Naive thymus-derived CD8-positive, alpha-beta T cell (primary cell): ENCODE measurements at regions not wholly inside any gene's neighbourhood (a gene's known extent, or its start where the extent isn't known, plus 50 kb on each side); places are given as distances from the start of the nearest gene placed in this dataset.
A peak's percentile ranks its signal among the peaks of the same experiment; 100 is the strongest.
"Not testable (repeated sequence)": the region's sequence is repeated elsewhere in the genome, so short reads cannot be mapped to it uniquely, and the experiment has no call there.

Experiments used
- ATAC-seq, 2 donors: fragments of 150-1000 bp; cut with Tn5 transposase in 1 of 2; sonication (Bioruptor Pico), chemical (Tn5 transposase) in 1 of 2; 1 replicate in 1 of 2; 2 replicates in 1 of 2; pipeline ENCODE4 v1.10.0; 2021; ENCODE audit warnings: mild to moderate bottlenecking in 2 of 2, moderate library complexity in 2 of 2
- POLR2A ChIA-PET: fragments of 350-600 bp; sonication (Branson Sonifier 250); formaldehyde crosslinking; loops from one replicate; lab custom pipeline; 2021; ENCODE audit warnings: antibody characterized with exemption; lab: Charles Lee
- DNase-seq, 10 donors: peaks; one replicate each; pipeline versions ENCODE4 v3.0.0 to v3.0.0-alpha.2; 2020 to 2022
- H3K27ac Mint-ChIP-seq, 10 donors: one replicate each; pipeline ENCODE4 v1.8.0; 2020 to 2022; ENCODE audit warnings: mild to moderate bottlenecking in 10 of 10, mixed read lengths in 10 of 10, moderate library complexity in 4 of 10, inconsistent platforms in 1 of 10
- H3K27me3 Mint-ChIP-seq, 5 donors: one replicate each; pipeline ENCODE4 v1.8.0; 2021 to 2022; ENCODE audit warnings: mixed read lengths in 5 of 5
- H3K36me3 Mint-ChIP-seq, 3 donors: one replicate each; pipeline ENCODE4 v1.8.0; 2020 to 2022; ENCODE audit warnings: mixed read lengths in 3 of 3, mild to moderate bottlenecking in 2 of 3, inconsistent platforms in 1 of 3
- H3K4me1 Mint-ChIP-seq, 4 donors: one replicate each; pipeline ENCODE4 v1.8.0; 2021 to 2022; ENCODE audit warnings: mixed read lengths in 4 of 4
- H3K4me3 Mint-ChIP-seq, 10 donors: one replicate each; pipeline ENCODE4 v1.8.0; 2020 to 2022; ENCODE audit warnings: mild to moderate bottlenecking in 10 of 10, mixed read lengths in 10 of 10, moderate library complexity in 6 of 10, inconsistent platforms in 1 of 10
- H3K9me3 Mint-ChIP-seq, 9 donors: one replicate each; pipeline ENCODE4 v1.8.0; 2020 to 2022; ENCODE audit warnings: mixed read lengths in 9 of 9, mild to moderate bottlenecking in 3 of 9, inconsistent platforms in 1 of 9, moderate library complexity in 1 of 9

DNA sequence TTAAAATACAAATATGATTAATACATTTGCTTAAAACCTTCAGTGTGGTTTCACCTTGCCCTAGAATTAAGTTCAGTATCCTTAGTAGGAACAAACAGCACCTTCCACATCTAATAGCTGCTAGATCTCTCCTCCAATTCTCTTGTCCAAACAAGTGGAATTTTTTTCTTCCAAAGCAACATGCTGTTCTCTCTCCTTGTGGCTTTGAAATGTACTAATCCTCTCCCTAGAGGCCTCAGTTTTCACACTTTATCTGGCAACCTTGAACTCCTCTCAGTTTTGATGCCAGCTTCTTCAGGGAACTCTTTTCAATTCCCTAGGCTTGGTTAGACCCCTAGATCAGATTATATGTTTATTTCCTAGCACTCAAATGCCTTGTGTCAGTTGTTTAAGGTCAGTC, 87.0 kb downstream of the GLUL start:
- Mint-ChIP-seq H3K27ac (no peak overlapping the region), H3K4me1 (peaks cover 13 to 27% (median 24%) of the 10 kb centered on the region in 4 donors), H3K9me3 (peaks cover 0 to 3% (median 0%) of the 10 kb centered on the region in 9 donors), H3K27me3 (no peaks in the 10 kb centered on the region), H3K36me3 (no peaks in the 10 kb centered on the region), H3K4me3 (no peak overlapping the region)
- ATAC-seq: no peak
- no peak for DNase-seq
- POLR2A ChIA-PET: no interaction called here

DNA sequence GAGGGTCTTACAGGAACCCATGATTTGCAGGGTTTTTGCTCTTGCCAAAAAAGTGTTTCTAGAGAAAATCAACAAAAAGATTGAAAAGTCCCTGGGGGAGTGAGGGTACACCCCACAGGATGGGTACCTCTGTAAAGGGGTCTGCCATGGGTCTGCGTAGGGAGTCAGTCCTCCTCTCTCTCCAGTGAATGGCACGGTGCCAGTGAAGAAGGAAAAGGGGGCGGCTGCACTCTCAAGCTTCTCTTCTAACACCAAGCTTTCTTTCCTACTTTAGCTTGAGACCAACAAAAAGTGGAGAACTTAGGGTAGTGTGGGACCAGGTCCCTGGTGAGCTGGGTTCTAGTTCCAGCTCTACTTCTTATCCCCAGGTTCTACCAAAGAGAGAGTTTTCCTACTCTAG, 87.4 kb downstream of the GLUL start:
- POLR2A ChIA-PET: no interaction called here
- peaks cover 13 to 30% (median 27%) of the 10 kb centered on the region in 4 donors for H3K4me1 Mint-ChIP-seq
- no peak overlapping the region for H3K27ac Mint-ChIP-seq

DNA sequence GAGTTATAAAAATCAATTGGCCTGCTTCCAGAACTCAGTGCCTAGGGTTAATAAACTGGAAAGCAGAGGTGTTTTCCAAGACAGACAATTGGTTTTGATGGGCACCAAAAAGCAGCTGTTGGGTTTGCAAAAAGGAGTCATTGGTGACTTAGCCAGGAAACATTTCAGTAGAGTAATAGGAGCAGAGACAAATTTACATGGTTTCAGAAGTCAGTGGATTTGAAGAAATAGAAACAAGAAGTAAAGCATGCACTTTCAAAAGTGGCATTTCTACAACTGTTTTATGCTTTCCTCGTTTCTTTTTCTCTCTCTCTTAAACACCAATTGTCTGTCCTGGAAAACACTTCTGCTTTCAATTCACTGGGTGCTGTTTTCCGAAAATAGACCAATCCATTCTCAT, 87.8 kb downstream of the GLUL start:
- POLR2A ChIA-PET: no interaction called here
- Mint-ChIP-seq H3K4me3 (no peak overlapping the region), H3K27ac (no peak overlapping the region), H3K9me3 (peaks cover 0 to 3% (median 0%) of the 10 kb centered on the region in 9 donors), H3K27me3 (no peaks in the 10 kb centered on the region), H3K36me3 (no peaks in the 10 kb centered on the region), H3K4me1 (peaks cover 13 to 30% (median 27%) of the 10 kb centered on the region in 4 donors)
- DNase-seq (no peak), ATAC-seq (no peak)

More for the DNA sequence above, 87.4 kb downstream of the GLUL start:
- H3K4me3 Mint-ChIP-seq: no peak overlapping the region
- ATAC-seq (no peak), DNase-seq (no peak)
- H3K9me3 Mint-ChIP-seq: peaks cover 0 to 3% (median 0%) of the 10 kb centered on the region in 9 donors
- no peaks in the 10 kb centered on the region for H3K36me3 Mint-ChIP-seq
- H3K27me3 Mint-ChIP-seq: no peaks in the 10 kb centered on the region

DNA sequence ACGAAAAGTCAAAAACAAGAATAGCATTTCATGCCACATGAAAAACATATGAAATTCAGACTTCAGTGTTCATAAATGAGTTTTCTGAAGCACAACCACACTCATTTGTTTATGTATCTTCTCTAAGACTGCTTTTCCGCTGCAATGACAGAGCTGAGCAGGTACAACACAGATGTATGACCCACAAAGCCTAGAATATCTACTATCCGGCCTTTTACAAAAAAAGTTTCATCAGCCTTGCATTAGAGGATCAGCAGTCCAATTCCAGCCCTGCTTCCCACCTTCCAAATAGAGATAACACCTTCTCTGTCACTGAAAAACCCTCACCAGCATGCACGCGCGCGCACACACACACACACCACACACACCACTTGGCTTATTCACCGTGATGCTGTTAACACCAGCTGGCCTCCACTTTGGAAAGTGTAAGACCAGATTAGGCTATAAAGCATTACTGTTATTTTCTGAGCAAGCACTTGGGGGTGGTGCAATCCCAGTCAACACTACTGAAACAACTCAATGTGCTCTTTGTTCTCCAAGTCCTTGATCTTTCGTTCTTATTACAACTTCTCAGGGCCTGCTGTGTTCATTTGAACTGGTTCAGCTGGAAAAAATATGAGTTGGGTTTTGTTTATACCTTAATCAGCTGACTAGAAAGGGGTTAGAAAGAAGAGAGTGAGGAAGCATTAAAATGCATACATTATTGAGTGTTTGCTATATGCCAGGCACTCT, 90.0 kb downstream of the GLUL start:
- POLR2A ChIA-PET: no interaction called here
- Mint-ChIP-seq H3K27me3 (no peaks in the 10 kb centered on the region), H3K27ac (peak overlapping the region in 9 of 10 donors; percentile 26 to 94 (median 77)), H3K4me3 (no peak overlapping the region), H3K9me3 (peaks cover 0 to 3% (median 0%) of the 10 kb centered on the region in 9 donors), H3K4me1 (peaks cover 13 to 30% (median 27%) of the 10 kb centered on the region in 4 donors), H3K36me3 (no peaks in the 10 kb centered on the region)
- peak; percentile 30 to 32 for ATAC-seq
- peak in 1 of 10 donors; percentile 5 for DNase-seq

DNA sequence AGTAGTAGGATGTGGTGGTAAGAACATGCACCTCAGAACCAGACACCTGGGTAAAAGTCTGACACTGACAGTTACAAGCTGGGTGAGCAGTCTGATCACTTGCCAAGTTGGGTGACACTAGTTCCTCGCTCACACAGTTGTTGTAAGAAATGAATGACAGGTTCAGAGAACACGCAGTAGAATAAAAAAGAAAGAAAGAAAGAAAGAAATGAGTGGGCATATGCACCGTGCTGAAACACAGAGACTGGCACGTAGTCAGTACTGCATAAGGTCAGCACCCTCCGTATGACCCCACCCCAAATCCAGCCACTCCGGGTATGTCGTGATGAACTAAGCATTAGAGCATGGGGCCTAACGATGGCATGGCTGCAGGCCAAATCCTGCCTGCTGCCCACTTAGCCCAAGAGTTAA, 90.6 kb downstream of the GLUL start:
- Mint-ChIP-seq H3K9me3 (peaks cover 0 to 3% (median 0%) of the 10 kb centered on the region in 9 donors), H3K4me3 (no peak overlapping the region), H3K4me1 (peaks cover 13 to 30% (median 27%) of the 10 kb centered on the region in 4 donors), H3K27ac (peak overlapping the region; percentile 26 to 94 (median 82)), H3K27me3 (no peaks in the 10 kb centered on the region), H3K36me3 (no peaks in the 10 kb centered on the region)
- POLR2A ChIA-PET: interaction anchor here (0.6 kb wide), 1 partner anchor 292 kb away, joined by 4 read pairs; no protein-coding TSS in a partner anchor
- ATAC-seq (peak; percentile 80 to 85), DNase-seq (peak in 4 of 10 donors; percentile 2 to 53 (median 46))

DNA sequence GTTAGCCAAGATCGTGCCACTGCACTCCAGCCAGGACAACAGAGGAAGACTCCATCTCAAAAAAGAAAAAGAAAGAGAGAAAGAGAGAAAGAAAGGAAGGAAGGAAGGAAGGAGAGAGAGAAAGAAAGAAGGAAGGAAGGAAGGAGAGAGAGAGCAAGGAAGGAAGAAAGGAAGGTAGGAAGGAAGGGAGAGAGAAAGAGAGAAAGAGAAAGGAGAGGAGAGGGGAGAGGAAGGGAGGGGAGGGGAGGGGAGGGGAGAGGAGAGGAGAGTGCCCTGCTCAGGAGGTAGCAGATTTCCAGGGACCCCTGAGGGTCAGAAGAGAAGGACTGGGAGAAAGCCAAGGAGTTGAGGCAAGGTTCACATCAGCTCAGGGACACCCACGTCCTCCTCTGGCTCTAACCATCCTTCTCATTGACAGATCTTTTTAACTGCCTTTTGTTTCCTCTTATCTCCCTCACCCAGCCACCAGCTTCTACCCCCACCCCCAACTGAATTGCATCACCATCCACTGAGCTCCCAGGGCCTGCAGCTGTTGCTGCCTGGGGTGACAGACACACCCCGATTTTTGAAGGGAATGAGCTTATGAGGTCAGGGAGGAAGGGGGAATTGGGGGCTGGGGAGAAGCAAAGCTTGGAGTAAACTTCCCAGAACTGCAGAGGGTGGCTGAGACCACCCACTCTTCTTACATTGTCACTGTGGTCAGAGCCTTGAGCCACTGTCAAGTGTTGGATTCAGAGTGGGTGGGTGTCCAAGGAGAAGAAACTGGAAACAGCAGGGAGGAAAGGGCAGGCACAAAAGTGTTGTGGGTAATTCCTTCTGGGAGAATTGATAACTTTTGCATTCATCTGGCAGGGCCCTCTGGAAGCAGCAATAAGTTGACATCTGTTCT, 91.6 kb downstream of the GLUL start:
- Mint-ChIP-seq H3K36me3 (no peaks in the 10 kb centered on the region), H3K27me3 (peaks cover 0 to 2% (median 0%) of the 10 kb centered on the region in 5 donors), H3K9me3 (no peaks in the 10 kb centered on the region), H3K27ac (peak overlapping the region in 9 of 10 donors; percentile 40 to 94 (median 80)), H3K4me3 (peak overlapping the region in 1 of 10 donors; percentile 50), H3K4me1 (peaks cover 15 to 32% (median 27%) of the 10 kb centered on the region in 4 donors)
- DNase-seq (peak in 3 of 10 donors; percentile 19 to 25 (median 21)), ATAC-seq (peak; percentile 15 to 37)
- POLR2A ChIA-PET: no interaction called here

DNA sequence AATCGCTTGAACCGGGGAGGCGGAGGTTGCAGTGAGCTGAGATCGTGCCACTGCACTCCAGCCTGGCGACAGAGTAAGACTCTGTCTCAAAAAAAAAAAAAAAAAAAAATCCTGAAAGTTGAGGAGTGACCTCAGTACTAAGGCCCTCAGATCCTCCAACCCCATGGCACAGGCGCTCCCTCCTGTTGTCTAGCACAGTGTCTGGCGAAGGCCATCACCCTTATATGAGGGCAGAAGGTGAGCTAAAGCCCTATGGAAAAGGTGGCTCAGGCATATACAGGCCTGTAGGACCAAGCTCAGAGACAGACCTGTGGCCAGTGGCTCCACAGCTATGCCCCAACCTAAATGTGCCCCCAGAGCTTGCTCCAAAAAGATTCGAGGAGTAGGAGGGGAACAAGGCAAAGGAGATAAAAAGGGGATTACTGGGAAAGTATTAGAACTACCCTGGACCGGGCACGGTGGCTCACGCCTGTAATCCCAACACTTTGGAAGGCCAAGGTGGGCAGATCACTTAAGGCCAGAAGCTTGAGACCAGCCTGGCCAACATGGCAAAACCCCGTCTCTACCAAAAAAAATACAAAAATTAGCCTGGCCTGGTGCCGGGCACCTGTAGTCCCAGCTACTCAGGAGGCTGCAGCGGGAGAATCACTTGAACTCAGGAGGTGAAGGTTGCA, 92.4 kb downstream of the GLUL start:
- POLR2A ChIA-PET, H3K4me3 Mint-ChIP-seq: not testable (repeated sequence)
- peak overlapping the region in 3 of 10 donors; percentile 80 to 94 (median 89) for H3K27ac Mint-ChIP-seq

DNA sequence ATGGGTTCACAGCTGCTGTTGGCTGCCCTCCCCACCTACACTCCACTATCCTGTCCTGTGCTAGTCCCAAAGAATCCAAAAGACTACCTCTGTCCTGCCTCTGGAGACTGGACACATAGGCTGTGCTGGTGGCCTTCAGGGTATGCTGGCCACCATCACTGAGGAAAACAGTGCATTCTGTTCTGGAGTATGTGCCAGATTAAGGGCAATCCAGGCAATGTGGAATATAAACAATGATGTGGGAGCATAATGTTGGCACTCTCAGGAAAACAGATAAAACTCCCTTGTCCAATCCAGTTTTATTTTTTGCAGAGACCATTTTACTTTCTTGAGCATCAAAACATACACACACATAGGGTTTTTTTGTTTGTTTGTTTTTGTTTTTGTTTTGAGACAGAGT, 94.3 kb downstream of the GLUL start:
- no peaks in the 10 kb centered on the region for H3K9me3 Mint-ChIP-seq
- ATAC-seq: no peak
- POLR2A ChIA-PET: no interaction called here
- H3K36me3 Mint-ChIP-seq: no peaks in the 10 kb centered on the region
- H3K4me3 Mint-ChIP-seq: no peak overlapping the region
- no peak for DNase-seq
- H3K27ac Mint-ChIP-seq: peak overlapping the region in 1 of 10 donors; percentile 74
- peaks cover 11 to 29% (median 26%) of the 10 kb centered on the region in 4 donors for H3K4me1 Mint-ChIP-seq
- H3K27me3 Mint-ChIP-seq: peaks cover 0 to 2% (median 0%) of the 10 kb centered on the region in 5 donors

More for the DNA sequence above, 92.4 kb downstream of the GLUL start:
- H3K27me3 Mint-ChIP-seq, H3K9me3 Mint-ChIP-seq, H3K36me3 Mint-ChIP-seq, ATAC-seq, DNase-seq: not testable (repeated sequence)
- peaks cover 13 to 32% (median 27%) of the 10 kb centered on the region in 4 donors for H3K4me1 Mint-ChIP-seq

DNA sequence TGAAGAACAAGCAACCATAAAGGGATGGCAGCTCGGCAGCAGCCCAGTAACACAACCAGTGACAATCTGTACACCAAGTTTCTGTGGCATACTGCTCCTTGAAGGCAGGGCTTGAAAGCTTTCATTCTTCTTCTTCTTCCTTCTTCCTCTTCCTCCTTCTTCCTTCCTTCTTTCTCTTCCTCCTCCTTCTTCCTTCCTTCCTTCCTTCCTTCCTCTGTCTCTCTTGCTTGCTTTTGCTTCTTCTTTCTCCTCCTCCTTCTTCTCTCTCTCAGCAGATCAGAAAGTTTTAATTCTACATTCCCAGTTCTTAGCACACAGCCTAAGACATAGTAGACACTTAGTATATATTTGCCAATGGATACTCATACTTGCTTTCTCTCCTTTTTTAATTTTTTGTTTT, 95.9 kb downstream of the GLUL start:
- ATAC-seq (no peak), DNase-seq (no peak)
- Mint-ChIP-seq H3K4me1 (peaks cover 8 to 17% (median 15%) of the 10 kb centered on the region in 4 donors), H3K27ac (peak overlapping the region in 3 of 10 donors; percentile 13 to 55 (median 21)), H3K36me3 (no peaks in the 10 kb centered on the region), H3K9me3 (no peaks in the 10 kb centered on the region), H3K27me3 (peaks cover 0 to 2% (median 0%) of the 10 kb centered on the region in 5 donors), H3K4me3 (no peak overlapping the region)
- POLR2A ChIA-PET: no interaction called here

DNA sequence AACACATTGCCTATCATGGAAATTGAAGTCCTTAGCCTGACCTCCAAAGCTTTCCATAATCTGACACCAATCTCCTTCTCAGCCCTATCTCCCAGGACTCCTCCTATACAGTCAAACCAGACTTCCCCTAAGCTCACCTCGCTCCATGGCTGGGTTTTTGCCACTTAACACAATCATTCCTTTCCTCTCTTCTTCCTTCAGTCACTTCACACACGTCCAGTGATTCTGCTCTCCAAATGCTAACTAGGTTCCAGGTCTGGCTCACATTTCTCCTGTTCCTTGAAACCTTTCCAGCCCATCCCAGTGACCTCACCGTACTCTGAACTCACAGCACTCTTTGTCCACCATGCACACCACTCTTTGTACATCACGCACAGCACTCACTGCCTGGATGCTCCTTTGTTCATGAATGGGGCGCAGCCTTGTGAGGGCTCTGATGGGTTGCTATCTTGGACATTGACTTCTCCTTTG, 98.4 kb downstream of the GLUL start:
- Mint-ChIP-seq H3K27me3 (peaks cover 0 to 2% (median 0%) of the 10 kb centered on the region in 5 donors), H3K4me1 (peaks cover 6 to 9% (median 8%) of the 10 kb centered on the region in 4 donors), H3K36me3 (no peaks in the 10 kb centered on the region), H3K27ac (peak overlapping the region in 1 of 10 donors; percentile 1), H3K9me3 (no peaks in the 10 kb centered on the region), H3K4me3 (no peak overlapping the region)
- no peak for DNase-seq
- ATAC-seq: no peak
- POLR2A ChIA-PET: interaction anchor here (0.6 kb wide), 1 partner anchor 20 kb away, joined by 3 read pairs; no protein-coding TSS in a partner anchor

DNA sequence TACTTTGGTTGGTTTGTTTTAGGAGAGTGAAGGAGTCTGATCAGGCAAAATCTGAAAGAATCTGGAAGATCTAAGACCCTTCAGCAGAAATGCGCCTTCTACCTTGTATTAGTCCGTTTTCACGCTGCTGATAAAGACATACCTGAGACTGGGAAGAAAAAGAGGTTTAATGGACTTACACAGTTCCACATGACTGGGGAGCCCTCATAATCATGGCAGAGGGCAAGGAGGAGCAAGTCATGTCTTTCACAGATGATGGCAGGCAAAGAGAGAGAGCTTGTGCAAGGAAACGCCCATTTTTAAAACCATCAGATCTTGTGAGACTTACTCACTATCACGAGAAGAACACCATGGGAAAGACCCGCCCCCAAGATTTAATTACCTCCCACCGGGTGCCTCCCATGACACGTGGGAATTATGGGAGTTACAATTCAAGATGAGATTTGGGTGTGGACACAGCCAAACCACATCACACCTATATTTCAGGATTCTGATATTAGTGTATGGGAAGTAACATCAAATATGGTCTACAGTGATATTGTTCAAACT, 99.3 kb downstream of the GLUL start:
- H3K4me3 Mint-ChIP-seq: no peak overlapping the region
- POLR2A ChIA-PET: interaction anchor here (0.6 kb wide), 1 partner anchor 19 kb away, joined by 3 read pairs; no protein-coding TSS in a partner anchor
- no peak overlapping the region for H3K27ac Mint-ChIP-seq
- H3K36me3 Mint-ChIP-seq: no peaks in the 10 kb centered on the region
- H3K4me1 Mint-ChIP-seq: peaks cover 6 to 9% (median 8%) of the 10 kb centered on the region in 4 donors
- no peaks in the 10 kb centered on the region for H3K9me3 Mint-ChIP-seq
- DNase-seq (no peak), ATAC-seq (no peak)
- peaks cover 0 to 2% (median 0%) of the 10 kb centered on the region in 5 donors for H3K27me3 Mint-ChIP-seq
